HG03196 (cell line): ENCODE measurements at regions not wholly inside any gene's neighbourhood (a gene's known extent, or its start where the extent isn't known, plus 50 kb on each side); places are given as distances from the start of the nearest gene placed in this dataset.

ENCODE experiments used
- ATAC-seq: cut with Tn5 transposase; IDR thresholded peaks from one replicate; pipeline ENCODE4 v1.9.1; 2021; ENCODE audit not compliant: unreplicated experiment

DNA sequence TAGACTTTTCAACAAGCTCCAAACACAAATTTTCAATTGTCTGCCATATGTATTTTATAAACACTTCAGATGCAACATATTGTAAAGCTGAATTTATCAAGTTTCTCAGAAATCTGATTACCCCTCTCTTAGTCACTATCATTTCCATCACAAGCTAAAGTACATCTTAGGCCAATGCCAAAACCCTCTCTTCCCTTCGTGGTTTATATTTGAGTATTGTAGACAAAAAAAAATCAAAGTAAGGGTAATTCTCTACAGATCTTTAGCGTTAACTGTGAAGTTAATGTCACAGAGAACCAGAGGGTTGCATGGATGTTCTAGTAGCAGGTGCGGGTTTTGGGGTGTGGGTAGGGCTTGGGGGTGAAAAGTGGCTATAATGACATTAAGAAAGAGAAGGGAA, 387.7 kb upstream of the PTGER4 start:
- ATAC-seq = no peak

DNA sequence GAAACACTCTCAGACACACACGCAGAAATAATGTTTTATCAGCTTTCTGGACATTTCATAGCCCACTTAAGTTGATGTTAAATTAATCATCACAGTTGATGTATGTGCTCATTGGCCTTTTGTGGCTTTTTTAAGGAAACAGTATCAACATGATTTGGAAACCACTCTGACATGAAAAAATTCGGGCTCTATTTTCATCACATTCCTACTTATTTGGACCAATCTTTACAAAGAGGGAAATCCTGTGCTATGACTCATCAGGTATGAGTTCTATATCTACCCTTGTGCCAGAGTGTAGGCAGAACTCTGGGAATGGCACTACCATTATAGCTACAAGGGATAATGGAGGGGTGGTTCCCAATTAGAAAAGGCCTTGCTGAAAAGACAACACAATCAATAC, 388.4 kb upstream of the PTGER4 start:
- ATAC-seq = no peak

DNA sequence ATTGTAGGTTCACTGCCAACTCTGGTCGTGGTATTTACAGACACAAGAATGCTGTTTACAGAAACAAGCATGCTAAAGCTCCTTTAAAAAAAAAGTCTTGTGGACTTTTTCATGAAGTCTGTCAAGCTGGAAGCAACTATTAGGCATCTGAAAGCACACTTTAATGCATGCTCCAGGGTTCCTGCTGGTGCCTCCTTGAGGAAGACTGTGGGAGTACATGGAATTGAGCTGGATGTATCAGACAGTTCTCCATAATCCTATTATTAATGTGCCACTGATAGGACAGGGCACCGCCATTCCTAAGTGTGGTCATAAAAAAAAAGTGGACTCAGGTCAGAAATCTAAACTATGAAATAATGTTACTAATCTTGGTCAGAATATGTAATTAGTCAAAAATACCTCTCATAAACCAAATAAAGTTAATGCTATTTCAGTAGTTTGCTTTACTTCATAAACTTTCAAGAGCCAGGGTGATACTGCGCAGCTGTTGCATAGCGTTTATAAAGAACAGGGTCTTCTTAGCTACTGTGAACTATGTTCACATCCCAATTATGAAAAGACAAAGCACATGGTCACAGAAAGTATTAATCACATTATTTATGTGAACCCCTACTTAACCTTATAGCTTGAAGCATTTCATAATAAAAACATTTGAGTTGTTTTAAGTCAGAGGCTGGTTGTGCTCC, 390.8 kb upstream of the PTGER4 start:
- ATAC-seq = no peak

GRCh38 chr5:40284863-40285262, 394.9 kb upstream of the PTGER4 start:
- no peak for ATAC-seq

DNA sequence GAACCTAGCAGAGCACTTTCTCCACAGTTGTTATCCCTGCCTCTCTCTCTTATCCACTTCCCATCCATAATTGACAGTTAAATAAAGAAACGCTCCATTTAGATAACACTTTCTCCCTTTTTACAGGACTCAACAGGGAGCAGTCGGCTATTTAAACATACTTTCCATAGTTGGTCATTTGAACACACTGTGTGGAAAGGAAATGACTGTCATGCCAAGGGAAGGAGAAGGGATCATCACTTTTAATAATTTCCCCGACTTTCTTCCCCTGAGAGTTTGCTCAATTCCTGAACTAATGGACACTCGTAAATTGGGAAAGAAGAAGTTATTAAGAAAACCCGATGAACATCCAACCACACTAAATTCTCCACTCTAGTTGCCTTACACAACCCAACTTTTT, 400.8 kb upstream of the PTGER4 start:
- no peak for ATAC-seq

GRCh38 chr5:40277161-40277906, 402.4 kb upstream of the PTGER4 start:
- no peak for ATAC-seq

DNA sequence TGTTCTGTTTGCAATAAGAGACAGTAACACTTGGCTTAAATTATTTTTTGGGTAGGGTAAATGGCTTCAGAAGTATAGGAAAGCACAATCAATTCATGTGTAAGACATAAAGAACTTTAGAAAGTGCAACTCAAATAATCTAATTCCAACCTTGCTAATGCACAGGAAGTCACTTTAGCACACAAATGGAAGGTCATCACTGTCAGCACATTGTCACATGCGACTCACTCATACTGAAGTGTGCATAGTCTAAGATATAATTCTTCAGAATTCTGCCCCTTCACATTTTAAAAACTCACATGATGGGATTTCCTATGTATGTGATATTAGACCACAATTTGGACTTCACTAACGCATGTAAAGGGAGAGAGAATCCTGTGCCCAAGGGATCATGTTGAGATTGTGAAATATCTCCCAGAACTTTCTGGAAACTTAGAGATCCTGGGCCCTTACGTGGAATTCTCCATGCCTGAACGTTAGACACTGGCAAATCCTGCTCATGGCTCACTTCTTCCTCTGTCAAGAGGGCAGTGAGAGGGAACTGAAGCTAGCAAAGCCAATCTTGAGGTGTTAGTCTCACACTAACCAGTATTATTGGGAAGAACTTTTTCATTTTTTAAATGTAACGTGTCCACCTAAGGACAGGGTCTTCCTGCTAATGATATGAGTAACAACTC, 403.2 kb upstream of the PTGER4 start:
- ATAC-seq = no peak

DNA sequence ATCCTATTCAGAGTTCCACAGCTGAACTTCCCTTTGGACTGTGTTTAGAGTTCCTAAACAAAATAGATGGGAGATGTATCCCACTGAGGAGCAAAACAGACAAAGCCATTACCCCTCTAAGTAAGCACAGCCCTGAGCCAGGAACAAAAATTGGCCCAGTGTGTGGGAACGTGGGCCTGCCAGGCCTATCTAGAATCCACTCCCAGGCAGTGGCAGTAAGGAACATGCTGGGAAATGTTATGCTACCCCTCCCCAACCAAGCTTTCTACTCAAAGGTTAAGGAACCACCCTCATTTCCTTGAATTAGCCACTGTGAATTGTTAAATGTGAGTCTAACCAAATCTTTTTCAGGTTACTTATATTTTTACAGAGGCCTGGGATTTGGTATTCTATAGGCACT, 405.1 kb upstream of the PTGER4 start:
- ATAC-seq = no peak

DNA sequence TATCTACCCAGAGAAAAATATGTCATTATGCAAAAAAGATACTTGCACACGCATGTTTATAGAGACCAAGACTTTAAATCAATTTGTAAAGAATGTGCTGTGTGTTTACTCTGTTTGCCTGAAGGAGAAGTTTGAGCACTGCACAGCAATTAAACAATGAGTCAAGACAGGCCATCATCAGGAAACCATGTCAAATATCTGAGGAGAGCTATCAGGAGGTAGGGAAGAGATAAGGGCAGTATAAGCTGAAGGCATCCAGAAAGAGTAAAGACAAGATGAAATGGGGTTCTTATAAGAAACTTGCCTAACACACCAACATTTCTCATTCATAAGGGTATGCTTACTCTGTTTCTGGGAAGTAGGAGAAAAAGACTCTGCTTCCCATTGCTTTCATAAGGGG, 405.8 kb upstream of the PTGER4 start:
- no peak for ATAC-seq

DNA sequence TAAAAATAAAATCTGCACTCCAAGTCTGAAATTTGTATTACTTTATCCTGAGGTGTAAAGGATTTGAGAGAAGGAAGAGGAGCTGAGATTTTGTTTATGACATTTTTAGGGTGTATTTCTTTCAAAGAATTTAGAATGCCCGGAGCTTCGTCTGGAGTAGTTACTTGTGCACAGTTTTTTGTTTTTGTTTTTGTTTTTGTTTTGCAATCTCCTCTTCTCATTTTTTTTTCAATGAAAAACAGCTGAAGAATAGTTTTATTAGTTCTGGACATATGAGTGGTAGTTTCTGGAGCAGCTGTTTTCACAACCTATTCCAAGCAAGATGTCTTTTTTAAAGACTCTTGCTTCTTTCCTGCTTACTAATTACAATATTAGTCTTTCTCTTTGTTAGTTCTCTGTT, 408.2 kb upstream of the PTGER4 start:
- no peak for ATAC-seq

- ATAC-seq = no peak
Measured at GRCh38 chr5:40270274-40270845, 409.4 kb upstream of the PTGER4 start.

DNA sequence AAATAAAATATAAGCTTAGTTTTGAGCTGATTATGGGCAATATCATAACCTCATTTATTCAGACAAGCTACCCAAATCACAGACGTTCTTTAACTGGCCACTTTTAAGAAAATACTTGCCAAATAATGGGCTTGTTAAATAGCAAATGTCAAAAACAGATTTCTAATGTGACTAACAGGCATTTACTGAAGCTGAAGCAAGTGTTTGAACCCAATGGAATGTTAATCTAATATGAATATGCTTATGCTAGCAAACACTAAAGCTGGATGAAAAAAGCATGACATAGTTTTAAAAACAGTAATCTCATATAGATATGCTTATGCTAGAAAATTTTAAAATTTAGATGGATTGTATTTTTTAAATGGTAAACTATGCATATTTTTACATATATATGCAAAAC, 411.6 kb upstream of the PTGER4 start:
- ATAC-seq = no peak

DNA sequence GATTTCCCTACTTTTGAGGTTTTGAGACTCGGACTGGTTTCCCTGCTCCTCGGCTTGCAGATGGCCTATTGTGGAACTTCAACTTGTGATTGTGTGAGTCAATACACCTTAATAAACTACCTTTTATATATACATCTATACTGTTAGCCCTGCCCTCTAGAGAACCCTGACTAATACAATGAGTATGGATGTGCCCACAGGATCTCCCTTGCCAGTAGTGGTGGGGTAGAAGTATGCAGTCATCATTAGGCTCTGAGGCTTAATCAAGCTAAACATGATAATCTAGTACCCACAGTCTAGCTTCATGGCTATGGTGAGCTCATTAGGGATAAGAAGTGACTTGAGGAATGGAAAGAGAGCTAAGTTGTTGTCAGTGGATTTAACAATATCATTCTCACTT, 412.8 kb upstream of the PTGER4 start:
- ATAC-seq = no peak

GRCh38 chr5:40261984-40262383, 417.7 kb upstream of the PTGER4 start:
- no peak for ATAC-seq

DNA sequence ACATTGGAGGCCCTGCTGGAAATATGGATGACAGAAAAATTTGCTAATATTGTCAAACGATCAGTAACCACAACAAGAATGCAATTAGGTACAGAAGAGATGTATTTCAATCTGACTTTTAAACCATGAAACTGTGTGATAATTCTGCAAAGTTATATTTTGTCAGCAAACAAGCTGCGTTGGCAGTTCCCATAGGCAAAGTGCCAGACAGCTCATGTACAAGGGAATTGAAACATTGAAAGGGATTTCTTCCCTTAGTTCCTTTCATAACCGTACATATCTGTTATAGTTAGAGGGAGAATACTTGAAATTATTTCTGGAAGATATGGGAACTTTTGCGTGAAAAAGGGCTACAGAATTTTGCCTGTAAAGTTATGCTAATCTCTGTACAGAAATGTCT, 419.4 kb upstream of the PTGER4 start:
- ATAC-seq = no peak

DNA sequence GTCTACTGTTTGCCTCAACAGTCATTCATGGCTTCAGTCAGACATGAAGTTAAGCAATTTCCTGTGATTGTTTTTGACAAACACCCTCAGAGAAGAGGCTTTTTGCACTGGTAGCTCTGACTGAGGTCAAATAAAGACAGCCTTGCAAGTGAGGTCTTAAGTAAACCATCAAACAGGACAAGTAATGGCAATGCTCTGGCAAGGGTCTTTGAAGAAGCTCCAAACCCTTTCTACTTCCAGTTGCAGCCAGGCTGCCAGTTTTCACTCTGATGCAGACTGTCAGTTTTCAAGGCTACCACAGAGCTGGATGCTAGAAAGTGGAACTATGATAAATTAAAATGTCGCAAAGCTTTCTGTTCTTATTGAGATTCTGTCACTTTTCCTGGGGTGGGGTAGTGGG, 421.5 kb upstream of the PTGER4 start:
- no peak for ATAC-seq

DNA sequence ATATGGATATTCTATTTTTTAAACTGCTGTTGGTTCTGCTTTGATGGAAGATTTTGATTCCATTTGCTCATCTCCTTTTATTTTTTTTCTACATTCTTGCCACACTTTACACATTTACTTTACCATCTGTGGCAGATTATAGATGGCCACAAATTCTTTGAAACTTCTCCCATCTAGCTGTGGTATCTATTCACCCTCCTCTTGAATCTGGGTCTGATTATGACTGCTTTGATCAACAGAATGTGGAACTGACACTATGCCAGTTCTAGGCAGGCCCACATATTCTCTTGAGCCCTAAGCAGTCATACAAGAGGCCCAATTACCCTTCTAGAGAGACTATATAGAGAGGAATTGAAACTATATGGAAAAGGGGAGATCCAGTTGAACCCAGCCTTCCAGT, 439.0 kb upstream of the PTGER4 start:
- no peak for ATAC-seq

DNA sequence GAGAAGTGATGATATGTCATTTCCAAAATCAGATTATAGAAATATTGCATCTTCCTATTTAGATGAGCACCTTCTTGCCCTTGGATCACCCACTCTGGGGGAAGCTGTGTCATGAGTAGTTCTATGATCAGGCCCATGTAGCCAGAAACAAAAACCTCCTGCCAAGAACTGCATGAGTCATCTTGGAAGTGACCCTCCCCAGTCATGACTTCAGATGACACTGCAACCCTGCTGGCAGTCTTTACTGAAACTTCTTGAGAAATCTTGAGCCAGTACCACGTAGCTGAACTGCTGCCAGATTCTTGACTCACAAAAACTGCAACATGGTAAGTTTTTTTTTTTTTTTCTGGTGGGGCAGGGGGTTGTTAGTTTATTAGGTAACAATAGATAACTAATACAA, 439.6 kb upstream of the PTGER4 start:
- no peak for ATAC-seq

DNA sequence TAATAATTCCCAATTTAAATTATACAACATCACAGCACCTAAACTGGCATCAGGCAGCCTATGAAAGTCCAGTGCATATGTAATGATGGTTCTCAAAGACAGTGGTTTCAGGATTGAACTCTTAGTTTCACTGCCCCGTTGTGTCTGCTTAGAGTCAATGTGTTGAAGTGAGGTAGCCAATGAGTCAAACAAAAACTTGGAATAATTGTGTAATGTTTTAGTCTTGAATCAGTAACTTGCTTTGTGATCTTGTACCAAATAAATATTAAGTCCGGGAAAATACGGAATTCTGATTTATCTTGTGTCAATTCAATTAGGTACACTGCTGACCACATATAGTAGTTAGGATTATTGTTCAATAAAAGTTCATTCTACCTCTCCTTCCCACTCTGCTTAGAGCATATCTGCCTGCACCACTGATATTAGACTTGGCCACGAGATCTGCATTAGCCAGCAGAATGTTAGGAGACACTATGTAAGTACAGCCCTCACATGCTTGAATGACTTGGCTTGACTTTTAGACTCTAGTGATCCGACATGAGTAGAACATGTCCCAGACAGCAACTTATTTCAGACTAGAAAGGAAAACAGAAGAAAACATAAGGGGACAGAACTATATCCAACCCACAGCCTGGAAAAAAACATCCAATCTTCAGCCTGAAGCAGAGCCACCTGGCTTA, 441.5 kb upstream of the PTGER4 start:
- no peak for ATAC-seq

GRCh38 chr5:40235471-40236400, 444.0 kb upstream of the PTGER4 start:
- no peak for ATAC-seq
